GM20431 (cell line): ENCODE measurements at regions not wholly inside any gene's neighbourhood (a gene's known extent, or its start where the extent isn't known, plus 50 kb on each side); places are given as distances from the start of the nearest gene placed in this dataset.

Experiments used
- in situ Hi-C: fragments of 300-500 bp; cut with MseI, MboI; formaldehyde crosslinking; loops from one replicate; pipeline ENCODE4 v1.15.0; 2020; ENCODE audit warnings: low sequenced_read_pairs; ENCODE audit not compliant: unreplicated experiment

DNA sequence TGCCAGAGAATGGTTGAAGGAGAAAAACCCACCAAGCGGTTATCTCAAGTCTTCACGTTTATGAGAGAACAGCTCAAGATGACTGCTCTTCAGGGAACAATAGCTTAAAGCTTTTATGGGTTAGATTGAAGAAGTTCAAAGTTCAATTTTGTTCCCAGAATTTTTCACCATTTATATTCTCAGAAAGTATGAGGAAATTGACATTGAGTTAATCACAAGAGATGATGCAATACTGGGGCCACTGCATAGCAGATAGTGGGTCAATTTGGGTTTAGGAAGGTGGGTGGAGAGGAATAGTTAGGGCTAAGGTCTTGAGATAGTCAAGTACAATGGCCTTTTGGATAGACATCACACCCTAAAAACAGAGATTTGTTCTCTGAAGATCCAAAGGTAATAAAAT, 539.3 kb downstream of the SQOR start:
- in situ Hi-C loops = no loop called here

- in situ Hi-C loops = no loop called here
These were observed 542.4 kb downstream of the SQOR start for GRCh38 chr15:46177219-46177618.

DNA sequence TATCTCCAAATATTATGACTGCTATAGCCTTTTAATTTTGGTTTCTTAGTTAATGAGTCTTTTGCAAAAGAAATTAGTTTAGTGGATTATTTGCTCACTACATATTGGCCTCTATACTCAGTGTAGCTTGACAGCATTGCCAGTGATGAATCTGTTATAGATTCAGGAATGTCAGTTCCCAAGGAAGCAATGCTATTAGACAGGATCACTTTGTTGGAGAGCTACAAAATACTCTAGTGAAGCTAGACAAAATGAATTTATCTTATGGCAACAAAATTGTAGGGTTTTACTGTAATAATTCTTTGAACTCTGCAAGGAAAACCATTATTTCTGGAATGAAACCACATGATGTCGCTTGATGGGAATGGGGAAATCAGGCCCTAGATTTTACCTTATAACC, 543.3 kb downstream of the SQOR start:
- in situ Hi-C loops = no loop called here

- in situ Hi-C loops = no loop called here
These were observed 572.5 kb downstream of the SQOR start for GRCh38 chr15:46207341-46207740.

- in situ Hi-C loops = no loop called here
These were observed 578.7 kb downstream of the SQOR start for GRCh38 chr15:46213551-46213950.

- in situ Hi-C loops = no loop called here
These were observed 588.0 kb downstream of the SQOR start for GRCh38 chr15:46222826-46223225.

- in situ Hi-C loops = no loop called here
These were observed 594.4 kb downstream of the SQOR start for GRCh38 chr15:46229263-46229662.

GRCh38 chr15:46231786-46232185, 597.0 kb downstream of the SQOR start:
- in situ Hi-C loops = no loop called here

GRCh38 chr15:46232471-46232870, 597.6 kb downstream of the SQOR start:
- in situ Hi-C loops = no loop called here

GRCh38 chr15:46242935-46243334, 608.1 kb downstream of the SQOR start:
- in situ Hi-C loops = no loop called here

DNA sequence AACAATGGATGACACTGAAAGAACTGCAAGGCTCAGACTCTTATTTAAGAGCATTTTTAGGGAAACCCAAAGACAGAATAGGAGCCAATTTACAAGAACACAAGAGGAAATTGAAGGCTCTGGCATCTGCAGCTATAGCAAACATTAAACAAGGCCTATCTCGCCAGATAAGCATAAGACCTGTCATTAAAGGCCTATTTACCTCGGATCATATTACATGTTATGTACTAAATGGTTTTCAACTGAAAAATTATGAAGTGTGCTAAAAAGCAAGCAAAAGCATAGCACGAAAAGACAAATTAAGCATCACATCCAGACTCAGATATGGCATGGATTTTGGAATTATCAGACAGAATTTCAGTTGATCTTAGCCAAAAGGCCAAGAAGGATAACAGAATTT, 617.1 kb downstream of the SQOR start:
- in situ Hi-C loops = no loop called here

DNA sequence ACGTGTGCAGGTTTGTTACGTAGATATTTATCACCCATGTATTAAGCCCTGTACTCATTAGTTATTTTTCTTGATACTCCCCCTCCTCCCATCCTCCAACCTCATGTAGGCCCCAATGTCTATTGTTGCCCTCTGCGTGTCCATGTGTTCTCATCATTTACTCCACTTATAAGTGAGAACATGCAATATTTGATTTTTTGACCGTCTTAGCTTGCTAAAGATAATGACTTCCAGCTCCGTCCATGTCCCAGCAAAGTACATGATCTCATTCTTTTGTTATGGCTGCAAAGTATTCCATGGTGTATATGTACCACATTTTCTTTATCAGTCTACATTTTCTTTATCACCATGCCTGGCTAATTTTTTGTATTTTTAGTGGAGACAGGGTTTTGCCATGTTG, 623.2 kb downstream of the SQOR start:
- in situ Hi-C loops = no loop called here

- in situ Hi-C loops = no loop called here
These were observed 626.1 kb downstream of the SQOR start for GRCh38 chr15:46260937-46261336.

DNA sequence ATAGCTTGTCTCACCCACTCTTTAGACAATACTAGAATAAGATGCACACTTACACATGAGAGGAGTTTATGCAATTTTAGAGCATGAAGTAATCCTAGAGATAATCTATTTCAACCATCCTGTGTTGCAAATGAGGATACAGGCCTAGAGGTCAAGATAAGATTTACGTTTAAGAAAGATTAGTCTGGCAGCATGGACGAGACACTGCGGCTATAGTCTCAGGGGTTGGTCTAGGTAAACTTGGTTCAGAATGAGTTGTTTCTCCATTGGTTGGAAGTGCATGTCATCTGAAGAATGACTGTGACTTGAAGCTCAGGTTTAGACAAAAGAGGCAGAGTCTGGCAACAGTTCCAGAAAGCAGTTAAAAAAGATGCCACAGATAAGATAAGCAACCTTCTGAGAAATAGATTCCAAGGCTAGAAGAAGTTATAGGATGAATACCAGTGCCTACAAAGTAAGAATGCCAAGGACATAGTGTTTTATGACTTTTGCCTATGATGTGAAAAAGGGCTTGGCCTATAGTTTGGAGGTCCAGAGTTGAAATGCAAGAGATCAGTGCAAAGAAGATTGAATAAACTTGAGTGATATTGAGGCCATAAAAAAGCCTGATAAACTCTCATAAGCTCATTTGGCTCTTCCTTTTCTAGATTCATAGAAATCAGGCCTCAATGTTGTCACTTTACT, 631.0 kb downstream of the SQOR start:
- in situ Hi-C loops = no loop called here

DNA sequence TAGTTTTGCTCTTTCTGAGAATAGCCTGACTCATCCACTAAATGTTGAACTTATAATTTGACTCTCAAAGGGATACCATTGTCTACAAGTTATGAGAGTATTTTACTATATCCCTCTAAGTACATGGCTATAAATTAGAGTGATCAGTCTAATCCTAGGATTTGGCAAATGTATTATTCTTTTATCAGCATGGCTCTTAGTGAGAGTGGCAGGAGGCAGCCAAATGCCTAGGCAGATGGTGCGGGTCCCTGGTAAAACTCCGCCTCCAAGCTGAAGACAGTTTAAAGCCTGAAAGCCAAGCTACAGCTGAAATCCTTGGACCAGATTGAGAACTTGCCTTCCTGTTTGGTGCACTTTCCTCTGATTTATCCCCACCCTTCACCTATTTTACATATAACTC, 631.8 kb downstream of the SQOR start:
- in situ Hi-C loops = no loop called here

DNA sequence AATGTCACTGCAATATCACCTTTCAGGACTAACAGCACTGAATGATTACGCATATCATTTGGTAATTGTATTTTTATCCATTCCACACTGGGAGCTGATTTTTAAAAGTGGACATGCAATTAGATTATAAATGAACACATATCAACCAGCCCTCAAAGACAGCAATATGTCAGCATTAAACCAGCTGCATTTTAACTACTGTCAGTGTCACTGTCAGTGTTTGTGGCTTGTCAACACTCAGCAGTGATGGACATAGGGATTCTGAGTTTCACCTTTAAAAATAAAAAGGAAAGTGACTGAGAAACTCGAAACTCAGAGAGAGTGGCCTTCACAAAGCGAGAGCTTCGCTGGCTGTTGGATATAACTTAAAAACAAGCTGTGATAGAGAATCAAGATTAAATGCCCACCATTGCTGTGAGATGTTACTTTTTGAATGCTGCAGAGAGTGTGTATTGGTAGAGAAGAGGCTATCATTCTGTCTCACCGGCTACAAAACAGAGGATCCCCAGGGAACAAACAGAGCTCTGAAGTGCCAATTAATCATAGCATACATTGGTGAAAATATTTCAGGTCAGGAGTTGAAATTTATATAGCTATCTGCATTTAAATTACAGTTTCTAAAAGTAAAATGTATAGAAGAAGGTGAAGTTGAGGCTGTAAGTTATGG, 635.8 kb downstream of the SQOR start:
- in situ Hi-C loops = no loop called here

GRCh38 chr15:46275701-46276100, 640.9 kb downstream of the SQOR start:
- in situ Hi-C loops = no loop called here

GRCh38 chr15:46277451-46277850, 642.6 kb downstream of the SQOR start:
- in situ Hi-C loops = no loop called here

DNA sequence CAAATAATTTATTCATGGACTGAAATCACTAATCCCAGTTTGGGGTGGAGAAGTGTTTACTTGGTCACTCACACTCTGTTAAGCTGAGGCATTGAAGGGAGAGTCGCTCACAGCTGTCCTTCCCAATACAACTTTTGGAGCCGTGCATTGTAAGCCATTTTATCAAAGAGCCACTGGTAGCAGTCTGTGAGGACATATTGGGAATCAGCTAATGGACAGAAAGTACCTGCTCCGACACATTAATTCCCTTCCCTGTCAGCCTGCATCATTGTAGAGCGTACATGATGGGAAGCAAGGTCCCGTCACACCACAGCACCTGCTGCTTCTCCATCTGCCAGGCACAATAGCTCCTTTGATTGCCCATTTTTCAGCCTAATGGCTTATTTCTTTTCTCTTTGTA, 643.2 kb downstream of the SQOR start:
- in situ Hi-C loops = no loop called here

DNA sequence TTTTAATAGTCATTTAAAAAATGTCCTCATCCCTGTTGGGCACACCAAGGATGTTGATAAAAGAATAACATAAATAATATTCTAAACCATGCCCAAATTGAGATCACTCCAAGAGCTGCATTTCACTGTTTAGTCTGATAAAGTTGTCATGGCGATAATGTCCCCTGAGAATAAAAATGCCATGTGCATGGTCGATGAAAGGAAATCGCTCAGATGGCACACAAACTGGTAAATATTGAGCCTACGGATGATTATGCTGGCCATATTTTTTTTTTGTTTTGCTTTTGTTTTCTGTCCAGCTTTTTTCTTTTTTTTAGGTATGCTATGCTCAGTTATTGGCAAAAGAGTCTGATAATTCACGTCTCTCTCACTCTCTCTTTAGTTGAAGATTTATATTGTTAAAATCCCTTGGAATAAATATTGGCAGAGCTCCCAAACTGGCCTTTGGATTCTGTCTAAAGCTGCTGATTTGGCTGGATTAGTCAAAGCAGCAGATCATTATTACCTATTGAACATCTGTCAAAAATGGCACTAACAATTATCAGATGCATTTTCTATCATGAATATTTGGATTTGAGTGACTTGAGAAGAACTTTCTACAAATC, 643.8 kb downstream of the SQOR start:
- in situ Hi-C loops = no loop called here

GRCh38 chr15:46280762-46281542, 646.1 kb downstream of the SQOR start:
- in situ Hi-C loops = no loop called here
